Bronchial epithelial cell (primary cell): ENCODE measurements at regions not wholly inside any gene's neighbourhood (a gene's known extent, or its start where the extent isn't known, plus 50 kb on each side); places are given as distances from the start of the nearest gene placed in this dataset.

Experiments
- DNase-seq: peaks from one replicate; pipeline ENCODE4 v3.0.0-alpha.2; 2010; ENCODE audit warnings: low read depth
- FAIRE-seq: peaks from 2 replicates; lab custom pipeline; 2011; peaks lifted over from hg19 to GRCh38; lab: Jason Lieb, UNC
- H3K27me3 ChIP-seq: 2 replicates; pipeline ENCODE4 v1.5.1; 2011; ENCODE audit warnings: low read length; ENCODE audit not compliant: control insufficient read depth, insufficient read depth
- H3K36me3 ChIP-seq: 2 replicates; pipeline ENCODE4 v1.5.1; 2011; ENCODE audit warnings: low read length; ENCODE audit not compliant: control insufficient read depth, insufficient read depth
- H3K4me3 ChIP-seq: 2 replicates; pipeline ENCODE4 v1.5.1; 2011; ENCODE audit warnings: mild to moderate bottlenecking, low read depth, low read length, control low read depth
- CTCF ChIP-seq: IDR thresholded peaks from 2 replicates; pipeline ENCODE4 v1.5.1; 2011; ENCODE audit warnings: mild to moderate bottlenecking, moderate library complexity, low read length, control low read depth, inconsistent platforms; ENCODE audit not compliant: insufficient read depth, severe bottlenecking

- H3K27me3 ChIP-seq, result no peaks in the 10 kb centered on the region
- DNase-seq (peak; percentile 75), FAIRE-seq (peak; percentile 79)
- no peaks in the 10 kb centered on the region for H3K36me3 ChIP-seq
- no peak for TF ChIP-seq CTCF
- H3K4me3 ChIP-seq, result no peak overlapping the region
Measured at GRCh38 chr22:27115816-27116256, 458.4 kb downstream of the MIAT start.

- FAIRE-seq (peak; percentile 83), DNase-seq (peak; percentile 57)
- TF ChIP-seq CTCF, result no peak
- Histone ChIP-seq H3K4me3 (no peak overlapping the region), H3K36me3 (no peaks in the 10 kb centered on the region), H3K27me3 (no peaks in the 10 kb centered on the region)
Measured at GRCh38 chr22:27116312-27117086, 459.1 kb downstream of the MIAT start.

GRCh38 chr22:27120036-27120435 is 462.6 kb downstream of the MIAT start:
- FAIRE-seq (peak; percentile 70), DNase-seq (no peak)
- Histone ChIP-seq H3K27me3 (no peaks in the 10 kb centered on the region), H3K4me3 (no peak overlapping the region), H3K36me3 (no peaks in the 10 kb centered on the region)
- no peak for TF ChIP-seq CTCF

GRCh38 chr22:27122574-27122973 is 465.2 kb downstream of the MIAT start:
- Histone ChIP-seq H3K27me3 (no peaks in the 10 kb centered on the region), H3K4me3 (no peak overlapping the region), H3K36me3 (no peaks in the 10 kb centered on the region)
- DNase-seq (no peak), FAIRE-seq (no peak)
- TF ChIP-seq CTCF, result no peak

- Histone ChIP-seq H3K4me3 (no peak overlapping the region), H3K27me3 (no peaks in the 10 kb centered on the region), H3K36me3 (no peaks in the 10 kb centered on the region)
- FAIRE-seq (no peak), DNase-seq (no peak)
- no peak for TF ChIP-seq CTCF
Measured at GRCh38 chr22:27123880-27124279, 466.5 kb downstream of the MIAT start.

- H3K4me3 ChIP-seq, result no peak overlapping the region
Measured at GRCh38 chr22:27124351-27124966, 467.1 kb downstream of the MIAT start.

More at GRCh38 chr22:27124351-27124966, 467.1 kb downstream of the MIAT start:
- TF ChIP-seq CTCF, result no peak
- DNase-seq, result no peak
- no peak for FAIRE-seq
- Histone ChIP-seq H3K27me3 (no peaks in the 10 kb centered on the region), H3K36me3 (no peaks in the 10 kb centered on the region)
